ENCODE measurements at regions not wholly inside any gene's neighbourhood (a gene's known extent, or its start where the extent isn't known, plus 50 kb on each side); places are given as distances from the start of the nearest gene placed in this dataset.

DNA sequence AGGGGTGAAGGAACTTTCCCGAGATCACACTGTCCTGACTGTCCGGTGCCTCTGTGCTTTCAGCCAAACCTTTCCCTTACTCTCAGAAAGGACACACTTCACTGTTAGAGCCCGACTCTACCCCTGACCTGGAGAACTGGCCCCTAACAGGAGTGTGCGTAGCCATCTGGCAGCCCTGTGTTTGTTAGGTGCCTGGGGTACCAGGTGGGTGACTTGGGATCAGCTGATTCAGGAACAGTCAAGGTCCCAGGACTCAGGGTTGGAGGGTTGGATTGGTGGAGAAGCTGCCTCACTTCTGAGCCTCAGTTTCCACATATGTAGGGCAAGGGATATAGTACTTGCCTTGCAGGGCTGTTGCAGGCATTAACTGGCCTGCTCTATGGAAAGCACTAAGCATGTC lies 98.3 kb upstream of the SLC6A11 start:
- TF ChIP-seq, protein P1, sequence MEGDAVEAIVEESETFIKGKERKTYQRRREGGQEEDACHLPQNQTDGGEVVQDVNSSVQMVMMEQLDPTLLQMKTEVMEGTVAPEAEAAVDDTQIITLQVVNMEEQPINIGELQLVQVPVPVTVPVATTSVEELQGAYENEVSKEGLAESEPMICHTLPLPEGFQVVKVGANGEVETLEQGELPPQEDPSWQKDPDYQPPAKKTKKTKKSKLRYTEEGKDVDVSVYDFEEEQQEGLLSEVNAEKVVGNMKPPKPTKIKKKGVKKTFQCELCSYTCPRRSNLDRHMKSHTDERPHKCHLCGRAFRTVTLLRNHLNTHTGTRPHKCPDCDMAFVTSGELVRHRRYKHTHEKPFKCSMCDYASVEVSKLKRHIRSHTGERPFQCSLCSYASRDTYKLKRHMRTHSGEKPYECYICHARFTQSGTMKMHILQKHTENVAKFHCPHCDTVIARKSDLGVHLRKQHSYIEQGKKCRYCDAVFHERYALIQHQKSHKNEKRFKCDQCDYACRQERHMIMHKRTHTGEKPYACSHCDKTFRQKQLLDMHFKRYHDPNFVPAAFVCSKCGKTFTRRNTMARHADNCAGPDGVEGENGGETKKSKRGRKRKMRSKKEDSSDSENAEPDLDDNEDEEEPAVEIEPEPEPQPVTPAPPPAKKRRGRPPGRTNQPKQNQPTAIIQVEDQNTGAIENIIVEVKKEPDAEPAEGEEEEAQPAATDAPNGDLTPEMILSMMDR (optimal IDR thresholded peaks at IDR 0.05 in 1 of 3, IDR thresholded peaks at IDR 0.05 in 1 of 3, conservative IDR thresholded peaks at IDR 0.05 in 1 of 3; ENCODE audit: extremely low read depth in 1 of 3, insufficient read depth in 2 of 3, low read length in 3 of 3), result no peak
- TF ChIP-seq EZH2 (IDR thresholded peaks at IDR 0.05; ENCODE audit: low read length), result no peak
- DNase-seq (ENCODE audit: low read depth, low spot score) (no peak), FAIRE-seq (no peak)
- Histone ChIP-seq H3K9me3 (ENCODE audit: control insufficient read depth, low read depth, low read length) (no peaks in the 10 kb centered on the region), H3K4me1 (ENCODE audit: control insufficient read depth, extremely low read depth, insufficient read depth, low read length) (no peaks in the 10 kb centered on the region), H3K9ac (ENCODE audit: control insufficient read depth, extremely low read depth, insufficient read depth, low read length) (no peak overlapping the region), H2AFZ (ENCODE audit: control insufficient read depth, low read length) (no peak overlapping the region), H3K36me3 (ENCODE audit: control insufficient read depth in 2 of 2, extremely low read depth in 1 of 2, insufficient read depth in 2 of 2, low read length in 2 of 2) (no peaks in the 10 kb centered on the region), H3K9me1 (ENCODE audit: control insufficient read depth, extremely low read depth, insufficient read depth, low read length) (no peaks in the 10 kb centered on the region), H4K20me1 (ENCODE audit: control insufficient read depth, extremely low read depth, insufficient read depth, low read length) (no peaks in the 10 kb centered on the region), H3K27me3 (ENCODE audit: control insufficient read depth, extremely low read depth, insufficient read depth, low read length) (peaks cover 7% of the 10 kb centered on the region), H3K4me2 (ENCODE audit: control insufficient read depth, extremely low read depth, insufficient read depth, low read depth, low read length) (no peak overlapping the region), H3K27ac (ENCODE audit: control insufficient read depth, insufficient read depth, low read length) (no peak overlapping the region), H3K4me3 (ENCODE audit: control insufficient read depth in 2 of 3, extremely low read depth in 1 of 3, insufficient read depth in 2 of 3, low read depth in 1 of 3, low read length in 3 of 3) (no peak overlapping the region), H3K79me2 (ENCODE audit: control insufficient read depth, insufficient read depth, low read length) (no peaks in the 10 kb centered on the region)
- dilution Hi-C loops (cut with MboI; ENCODE audit: extremely low pct_ligation_motif_present, low sequenced_read_pairs), result no loop called here

DNA sequence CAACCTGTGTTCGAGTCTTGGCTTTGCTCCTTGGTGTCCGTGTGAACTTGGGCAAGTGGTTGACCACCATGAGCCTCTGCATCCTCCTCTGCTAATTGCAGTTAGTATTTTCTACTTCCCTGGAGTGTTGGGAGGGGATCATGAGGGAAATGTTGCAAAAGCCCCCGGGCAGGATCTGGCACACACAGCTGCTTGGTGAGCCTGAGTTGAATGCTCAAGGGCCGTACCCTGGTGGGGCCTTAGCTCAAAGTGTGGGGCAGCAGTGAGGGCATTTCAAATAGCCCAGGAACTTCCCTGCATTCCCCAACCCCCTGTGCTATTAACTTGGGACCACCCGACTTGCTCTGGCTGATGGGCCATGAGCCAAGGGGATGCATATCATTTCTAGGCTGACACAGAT lies 94.9 kb upstream of the SLC6A11 start:
- FAIRE-seq (no peak), DNase-seq (ENCODE audit: low read depth, low spot score) (no peak)
- H3K79me2 ChIP-seq (ENCODE audit: control insufficient read depth, insufficient read depth, low read length), result no peaks in the 10 kb centered on the region
- H3K9me1 ChIP-seq (ENCODE audit: control insufficient read depth, extremely low read depth, insufficient read depth, low read length), result no peaks in the 10 kb centered on the region
- H4K20me1 ChIP-seq (ENCODE audit: control insufficient read depth, extremely low read depth, insufficient read depth, low read length), result no peaks in the 10 kb centered on the region
- no peak overlapping the region for H3K27ac ChIP-seq (ENCODE audit: control insufficient read depth, insufficient read depth, low read length)
- H3K4me1 ChIP-seq (ENCODE audit: control insufficient read depth, extremely low read depth, insufficient read depth, low read length), result no peaks in the 10 kb centered on the region
- no peak overlapping the region for H3K4me3 ChIP-seq (ENCODE audit: control insufficient read depth in 2 of 3, extremely low read depth in 1 of 3, insufficient read depth in 2 of 3, low read depth in 1 of 3, low read length in 3 of 3)
- H3K9ac ChIP-seq (ENCODE audit: control insufficient read depth, extremely low read depth, insufficient read depth, low read length), result no peak overlapping the region
- H3K36me3 ChIP-seq (ENCODE audit: control insufficient read depth in 2 of 2, extremely low read depth in 1 of 2, insufficient read depth in 2 of 2, low read length in 2 of 2), result no peaks in the 10 kb centered on the region
- H3K27me3 ChIP-seq (ENCODE audit: control insufficient read depth, extremely low read depth, insufficient read depth, low read length), result peaks cover 36% of the 10 kb centered on the region
- TF ChIP-seq, protein P1 (optimal IDR thresholded peaks at IDR 0.05 in 1 of 3, IDR thresholded peaks at IDR 0.05 in 1 of 3, conservative IDR thresholded peaks at IDR 0.05 in 1 of 3; ENCODE audit: extremely low read depth in 1 of 3, insufficient read depth in 2 of 3, low read length in 3 of 3), result no peak
- TF ChIP-seq EZH2 (IDR thresholded peaks at IDR 0.05; ENCODE audit: low read length), result no peak
- H2AFZ ChIP-seq (ENCODE audit: control insufficient read depth, low read length), result no peak overlapping the region
- no peaks in the 10 kb centered on the region for H3K9me3 ChIP-seq (ENCODE audit: control insufficient read depth, low read depth, low read length)
- no peak overlapping the region for H3K4me2 ChIP-seq (ENCODE audit: control insufficient read depth, extremely low read depth, insufficient read depth, low read depth, low read length)
- dilution Hi-C loops (cut with MboI; ENCODE audit: extremely low pct_ligation_motif_present, low sequenced_read_pairs), result no loop called here

Data from keratinocyte (primary cell).